ENCODE measurements at regions not wholly inside any gene's neighbourhood (a gene's known extent, or its start where the extent isn't known, plus 50 kb on each side); places are given as distances from the start of the nearest gene placed in this dataset.
"Not testable (repeated sequence)": the region's sequence is repeated elsewhere in the genome, so short reads cannot be mapped to it uniquely, and the experiment has no call there.

DNA sequence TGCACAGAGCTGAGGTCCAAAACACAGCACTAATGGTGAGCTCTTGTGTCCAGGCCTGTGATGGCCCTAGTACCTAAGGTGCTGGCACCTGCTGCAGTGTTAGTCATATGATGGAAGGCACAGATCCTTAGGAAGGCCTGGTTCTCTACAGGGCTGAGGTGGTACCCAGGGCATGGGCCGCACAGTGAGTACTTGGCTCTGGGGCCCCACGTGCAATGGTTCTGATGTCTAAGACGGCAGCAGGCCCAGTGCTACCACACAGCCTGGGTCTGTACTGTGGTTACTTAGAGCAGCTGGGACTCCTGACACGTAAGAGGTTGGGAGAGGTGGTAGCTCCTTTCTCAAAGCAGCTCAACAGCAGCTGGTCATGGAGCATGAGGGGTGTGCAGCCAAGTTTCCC is 70.6 kb upstream of the MAGI2 start:
- H3K4me3 ChIP-seq (ENCODE audit: low read depth, low read length): no peak overlapping the region
- DNase-seq (ENCODE audit: low read depth): no peak
- TF ChIP-seq, protein P1, sequence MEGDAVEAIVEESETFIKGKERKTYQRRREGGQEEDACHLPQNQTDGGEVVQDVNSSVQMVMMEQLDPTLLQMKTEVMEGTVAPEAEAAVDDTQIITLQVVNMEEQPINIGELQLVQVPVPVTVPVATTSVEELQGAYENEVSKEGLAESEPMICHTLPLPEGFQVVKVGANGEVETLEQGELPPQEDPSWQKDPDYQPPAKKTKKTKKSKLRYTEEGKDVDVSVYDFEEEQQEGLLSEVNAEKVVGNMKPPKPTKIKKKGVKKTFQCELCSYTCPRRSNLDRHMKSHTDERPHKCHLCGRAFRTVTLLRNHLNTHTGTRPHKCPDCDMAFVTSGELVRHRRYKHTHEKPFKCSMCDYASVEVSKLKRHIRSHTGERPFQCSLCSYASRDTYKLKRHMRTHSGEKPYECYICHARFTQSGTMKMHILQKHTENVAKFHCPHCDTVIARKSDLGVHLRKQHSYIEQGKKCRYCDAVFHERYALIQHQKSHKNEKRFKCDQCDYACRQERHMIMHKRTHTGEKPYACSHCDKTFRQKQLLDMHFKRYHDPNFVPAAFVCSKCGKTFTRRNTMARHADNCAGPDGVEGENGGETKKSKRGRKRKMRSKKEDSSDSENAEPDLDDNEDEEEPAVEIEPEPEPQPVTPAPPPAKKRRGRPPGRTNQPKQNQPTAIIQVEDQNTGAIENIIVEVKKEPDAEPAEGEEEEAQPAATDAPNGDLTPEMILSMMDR (IDR thresholded peaks at IDR 0.05; ENCODE audit: low read depth, low read length, missing control alignments): no peak

GRCh38 chr7:79523436-79523835 is 70.0 kb upstream of the MAGI2 start:
- no peak for DNase-seq (ENCODE audit: low read depth)

GRCh38 chr7:79520543-79520942 is 67.1 kb upstream of the MAGI2 start:
- H3K4me3 ChIP-seq (ENCODE audit: low read depth, low read length): no peak overlapping the region
- DNase-seq (ENCODE audit: low read depth): no peak
- TF ChIP-seq, protein P1 (IDR thresholded peaks at IDR 0.05; ENCODE audit: low read depth, low read length, missing control alignments): no peak

More at GRCh38 chr7:79523436-79523835, 70.0 kb upstream of the MAGI2 start:
- H3K4me3 ChIP-seq (ENCODE audit: low read depth, low read length): no peak overlapping the region
- TF ChIP-seq, protein P1 (IDR thresholded peaks at IDR 0.05; ENCODE audit: low read depth, low read length, missing control alignments): no peak

- TF ChIP-seq, protein P1 (IDR thresholded peaks at IDR 0.05; ENCODE audit: low read depth, low read length, missing control alignments): no peak
- H3K4me3 ChIP-seq (ENCODE audit: low read depth, low read length): no peak overlapping the region
- no peak for DNase-seq (ENCODE audit: low read depth)
These were observed 61.9 kb upstream of the MAGI2 start for GRCh38 chr7:79515358-79515757.

- no peak overlapping the region for H3K4me3 ChIP-seq (ENCODE audit: low read depth, low read length)
- TF ChIP-seq, protein P1 (IDR thresholded peaks at IDR 0.05; ENCODE audit: low read depth, low read length, missing control alignments): no peak
- DNase-seq (ENCODE audit: low read depth): no peak
These were observed 59.8 kb upstream of the MAGI2 start for GRCh38 chr7:79513261-79513660.

GRCh38 chr7:79512261-79512660 is 58.8 kb upstream of the MAGI2 start:
- TF ChIP-seq, protein P1 (IDR thresholded peaks at IDR 0.05; ENCODE audit: low read depth, low read length, missing control alignments): no peak

DNA sequence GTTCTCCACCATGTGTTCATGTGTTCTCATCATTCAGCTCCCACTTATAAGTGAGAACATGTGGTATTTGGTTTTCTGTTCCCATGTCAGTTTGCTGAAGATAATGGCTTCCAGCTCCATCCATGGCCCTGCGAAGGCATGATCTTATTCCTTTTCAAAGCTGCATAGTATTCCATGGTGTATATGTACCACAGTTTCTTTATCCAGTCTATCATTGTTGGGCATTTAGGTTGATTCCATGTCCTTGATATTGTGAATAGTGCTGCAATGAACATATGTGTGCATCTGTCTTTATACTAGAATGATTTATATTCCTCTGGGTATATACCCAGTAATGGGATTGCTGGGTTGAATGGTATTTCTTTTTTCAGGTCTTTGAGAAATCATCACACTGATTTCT is 57.6 kb upstream of the MAGI2 start:
- not testable (repeated sequence) for H3K4me3 ChIP-seq (ENCODE audit: low read depth, low read length); DNase-seq (ENCODE audit: low read depth)

More at GRCh38 chr7:79512261-79512660, 58.8 kb upstream of the MAGI2 start:
- no peak overlapping the region for H3K4me3 ChIP-seq (ENCODE audit: low read depth, low read length)
- no peak for DNase-seq (ENCODE audit: low read depth)
